Breast epithelium (tissue), 3 donors: ENCODE measurements at regions not wholly inside any gene's neighbourhood (a gene's known extent, or its start where the extent isn't known, plus 50 kb on each side); places are given as distances from the start of the nearest gene placed in this dataset.

Experiments
- CTCF ChIP-seq, 3 donors: fragments of 450-650 bp; IDR thresholded peaks; one replicate each; pipeline ENCODE4 v1.5.1; 2016 to 2017; ENCODE audit warnings: antibody characterized with exemption in 3 of 3, mild to moderate bottlenecking in 3 of 3, moderate library complexity in 3 of 3
- POLR2A ChIP-seq: fragments of 450-650 bp; IDR thresholded peaks from one replicate; pipeline ENCODE4 v1.6.1; 2016; ENCODE audit warnings: antibody characterized with exemption, mild to moderate bottlenecking, moderate library complexity

GRCh38 chr15:77867266-77868047 lies 210.1 kb downstream of the TBC1D2B start:
- TF ChIP-seq CTCF (IDR thresholded peaks at IDR 0.05) (no peak), POLR2A (no peak)
